Sigmoid colon (tissue), 6 donors: ENCODE measurements at regions not wholly inside any gene's neighbourhood (a gene's known extent, or its start where the extent isn't known, plus 50 kb on each side); places are given as distances from the start of the nearest gene placed in this dataset.
A peak's percentile ranks its signal among the peaks of the same experiment; 100 is the strongest.

Experiments
- DNase-seq: peaks from one replicate; pipeline ENCODE4 v3.0.0-alpha.2; 2019
- H3K27ac ChIP-seq, 4 donors: fragments of 200-600 bp; sonication (generic); one replicate each; pipeline ENCODE4 v1.5.1; 2016 to 2019; ENCODE audit warnings: mild to moderate bottlenecking in 1 of 4
- H3K27me3 ChIP-seq, 3 donors: fragments of 200-600 bp; sonication (generic); one replicate each; pipeline ENCODE4 v1.5.1; 2019; ENCODE audit warnings: mild to moderate bottlenecking in 1 of 3
- H3K36me3 ChIP-seq, 4 donors: fragments of 200-600 bp; sonication (generic); one replicate each; pipeline ENCODE4 v1.5.1; 2016 to 2019
- H3K4me1 ChIP-seq, 4 donors: fragments of 200-600 bp; sonication (generic); one replicate each; pipeline ENCODE4 v1.5.1; 2017 to 2019
- H3K4me3 ChIP-seq, 4 donors: fragments of 200-600 bp; sonication (generic); one replicate each; pipeline ENCODE4 v1.5.1; 2017 to 2019; ENCODE audit warnings: mild to moderate bottlenecking in 2 of 4, moderate library complexity in 1 of 4
- H3K9me3 ChIP-seq, 4 donors: fragments of 200-600 bp in 3 of 4; sonication (generic) in 3 of 4; one replicate each; pipeline versions ENCODE4 v1.5.1 to v1.6.1; 2013 to 2019
- EP300 ChIP-seq, 4 donors: sonication (generic); formaldehyde crosslinking; IDR thresholded peaks; one replicate each; pipeline ENCODE4 v1.6.1; 2017; ENCODE audit warnings: antibody characterized with exemption in 4 of 4
- POLR2A ChIP-seq, 2 donors: fragments of 450-650 bp; IDR thresholded peaks; one replicate each; pipeline ENCODE4 v1.6.1; 2016; ENCODE audit warnings: antibody characterized with exemption in 2 of 2, mild to moderate bottlenecking in 2 of 2, moderate library complexity in 2 of 2
- POLR2AphosphoS5 ChIP-seq, 4 donors: sonication (generic); formaldehyde crosslinking; IDR thresholded peaks; one replicate each; pipeline ENCODE4 v1.6.1; 2017; ENCODE audit warnings: antibody characterized with exemption in 4 of 4
- WGBS, 2 donors: extraction: QIAGEN DNeasy Blood & Tissue Kit; methylation state at CpG; one replicate each; pipeline ENCODE4 v1.1.7; 2013; 5-methylcytosine and 5-hydroxymethylcytosine counted together
- intact Hi-C: fragments of 100-400 bp; cut with DNase I; formaldehyde crosslinking; loops from one replicate; pipeline ENCODE4 v1.15.1; 2023
- TF ChIP-seq, protein P1 (sequence below), 4 experiments: fragments of 450-650 bp in 3 of 4; fragments of 200-600 bp in 1 of 4; IDR thresholded peaks; one replicate each; pipeline ENCODE4 v1.5.1; 2016 to 2019; ENCODE audit warnings: antibody characterized with exemption in 4 of 4, mild to moderate bottlenecking in 3 of 4, moderate library complexity in 2 of 4
- donor health status: healthy with polysubstance abuse.
- donor health status: healthy.

DNA sequence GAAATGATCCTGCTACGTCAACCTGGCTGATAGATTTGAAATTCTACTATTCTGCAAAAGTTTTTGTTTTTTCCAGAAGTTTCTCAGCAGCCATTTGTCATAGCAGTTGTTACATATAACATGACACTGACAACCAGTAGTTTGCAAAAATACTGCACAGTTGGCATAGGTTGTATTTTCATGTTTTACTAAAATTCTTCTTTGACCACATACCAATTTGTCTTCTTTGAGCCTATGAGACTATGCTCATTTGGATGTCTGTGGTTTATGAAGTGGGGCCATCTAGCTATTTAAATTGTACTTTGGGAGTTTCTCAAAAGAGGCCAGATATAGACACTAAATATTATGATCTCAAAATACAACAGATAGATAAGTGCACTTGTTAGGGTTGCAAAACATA, 104.9 kb upstream of the PREP start:
- no peak overlapping the region for H3K27ac ChIP-seq
- intact Hi-C loops: no loop called here
- H3K36me3 ChIP-seq: no peaks in the 10 kb centered on the region
- H3K9me3 ChIP-seq: no peaks in the 10 kb centered on the region
- TF ChIP-seq POLR2AphosphoS5 (IDR thresholded peaks at IDR 0.05) (no peak), POLR2A (IDR thresholded peaks at IDR 0.05) (no peak), EP300 (IDR thresholded peaks at IDR 0.05) (no peak)
- TF ChIP-seq, protein P1, sequence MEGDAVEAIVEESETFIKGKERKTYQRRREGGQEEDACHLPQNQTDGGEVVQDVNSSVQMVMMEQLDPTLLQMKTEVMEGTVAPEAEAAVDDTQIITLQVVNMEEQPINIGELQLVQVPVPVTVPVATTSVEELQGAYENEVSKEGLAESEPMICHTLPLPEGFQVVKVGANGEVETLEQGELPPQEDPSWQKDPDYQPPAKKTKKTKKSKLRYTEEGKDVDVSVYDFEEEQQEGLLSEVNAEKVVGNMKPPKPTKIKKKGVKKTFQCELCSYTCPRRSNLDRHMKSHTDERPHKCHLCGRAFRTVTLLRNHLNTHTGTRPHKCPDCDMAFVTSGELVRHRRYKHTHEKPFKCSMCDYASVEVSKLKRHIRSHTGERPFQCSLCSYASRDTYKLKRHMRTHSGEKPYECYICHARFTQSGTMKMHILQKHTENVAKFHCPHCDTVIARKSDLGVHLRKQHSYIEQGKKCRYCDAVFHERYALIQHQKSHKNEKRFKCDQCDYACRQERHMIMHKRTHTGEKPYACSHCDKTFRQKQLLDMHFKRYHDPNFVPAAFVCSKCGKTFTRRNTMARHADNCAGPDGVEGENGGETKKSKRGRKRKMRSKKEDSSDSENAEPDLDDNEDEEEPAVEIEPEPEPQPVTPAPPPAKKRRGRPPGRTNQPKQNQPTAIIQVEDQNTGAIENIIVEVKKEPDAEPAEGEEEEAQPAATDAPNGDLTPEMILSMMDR (IDR thresholded peaks at IDR 0.05): no peak
- DNase-seq: no peak
- no peaks in the 10 kb centered on the region for H3K27me3 ChIP-seq
- no peak overlapping the region for H3K4me3 ChIP-seq
- 98% methylated on average over 1 of the region's 1 CpG for WGBS, 2 donors
- H3K4me1 ChIP-seq: peaks cover 0 to 15% (median 9%) of the 10 kb centered on the region in 4 donors

DNA sequence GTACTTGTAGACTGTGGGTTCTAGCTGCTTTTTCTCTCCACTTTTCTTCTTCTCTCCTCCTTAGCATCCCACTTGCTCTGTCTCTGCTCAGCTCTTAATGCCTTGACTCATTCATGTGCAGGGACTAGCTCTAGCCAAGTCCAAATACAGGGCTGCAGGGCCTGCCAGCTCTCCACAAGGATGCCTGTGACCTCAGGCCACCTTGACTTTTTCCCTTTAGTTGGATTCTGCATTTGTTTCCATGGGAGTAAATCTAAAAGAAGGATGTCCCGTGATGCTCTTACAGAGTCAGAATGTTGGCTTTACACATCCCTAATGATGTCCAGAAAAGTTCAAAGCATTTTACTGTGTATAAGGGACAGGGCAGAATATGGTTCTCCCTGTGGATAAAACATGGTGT, 101.8 kb upstream of the PREP start:
- DNase-seq: peak; percentile 67
- intact Hi-C loops: no loop called here
- Histone ChIP-seq H3K36me3 (no peaks in the 10 kb centered on the region), H3K9me3 (no peaks in the 10 kb centered on the region), H3K4me3 (no peak overlapping the region), H3K4me1 (peaks cover 0 to 15% (median 9%) of the 10 kb centered on the region in 4 donors), H3K27ac (peak overlapping the region in 2 of 4 donors; percentile 8 to 29), H3K27me3 (no peaks in the 10 kb centered on the region)
- 74 to 82% methylated on average over 1 of the region's 1 CpG for WGBS, 2 donors
- TF ChIP-seq, protein P1 (IDR thresholded peaks at IDR 0.05): no peak
- TF ChIP-seq POLR2A (IDR thresholded peaks at IDR 0.05) (no peak), POLR2AphosphoS5 (IDR thresholded peaks at IDR 0.05) (peak in 3 of 4 donors; percentile 37 to 48 (median 39)), EP300 (IDR thresholded peaks at IDR 0.05) (no peak)

DNA sequence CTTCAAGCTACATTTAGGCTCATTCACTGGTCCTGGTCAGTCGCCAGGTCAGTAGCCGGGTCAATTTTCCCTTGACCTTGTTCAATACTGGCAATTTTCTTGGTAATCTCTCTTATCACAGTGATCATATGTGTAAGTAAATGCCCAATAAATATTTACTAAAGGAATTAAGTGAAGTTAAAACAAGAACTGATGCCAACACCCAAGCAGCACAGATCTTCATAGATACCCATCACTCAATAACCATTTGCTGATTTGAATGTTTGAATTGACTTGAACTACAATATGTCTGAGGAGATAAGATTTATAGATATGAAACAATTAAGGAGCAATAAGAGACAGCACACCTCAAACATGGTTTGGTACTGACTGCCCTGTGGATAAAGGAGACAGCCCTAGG, 100.8 kb upstream of the PREP start:
- peaks cover 0 to 15% (median 9%) of the 10 kb centered on the region in 4 donors for H3K4me1 ChIP-seq
- H3K27me3 ChIP-seq: no peaks in the 10 kb centered on the region
- H3K27ac ChIP-seq: no peak overlapping the region
- TF ChIP-seq POLR2AphosphoS5 (IDR thresholded peaks at IDR 0.05) (no peak), POLR2A (IDR thresholded peaks at IDR 0.05) (no peak), EP300 (IDR thresholded peaks at IDR 0.05) (no peak)
- TF ChIP-seq, protein P1 (IDR thresholded peaks at IDR 0.05): no peak
- no peaks in the 10 kb centered on the region for H3K36me3 ChIP-seq
- DNase-seq: no peak
- no peak overlapping the region for H3K4me3 ChIP-seq
- H3K9me3 ChIP-seq: no peaks in the 10 kb centered on the region
- intact Hi-C loops: no loop called here
- 96 to 100% methylated on average over 2 of the region's 2 CpGs for WGBS, 2 donors

DNA sequence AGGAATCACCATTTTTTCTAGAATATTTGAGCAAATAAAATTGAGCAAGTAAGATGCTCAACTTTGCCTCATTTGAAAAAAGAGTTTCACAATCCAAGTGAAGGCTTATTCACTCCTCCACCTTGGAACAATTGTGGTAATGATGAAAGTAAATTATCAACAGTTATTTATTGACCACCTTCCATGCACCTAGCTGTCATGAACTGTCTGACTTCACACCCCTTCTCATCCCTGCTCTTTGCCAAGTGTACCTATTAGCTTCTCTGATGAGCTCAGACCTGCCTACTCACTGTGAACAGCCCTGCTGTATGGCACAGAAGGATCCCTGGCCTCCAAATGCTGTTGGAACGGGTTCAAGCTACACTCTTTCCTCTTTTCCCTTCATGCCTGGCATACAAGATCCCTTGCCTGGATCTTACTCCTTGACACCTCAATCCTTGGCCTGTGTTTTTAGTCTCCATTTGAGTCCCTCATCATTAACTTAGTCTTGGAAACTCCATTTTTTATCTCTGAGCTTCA, 99.0 kb upstream of the PREP start:
- no peak for DNase-seq
- 85 to 96% methylated on average over 1 of the region's 1 CpG for WGBS, 2 donors
- intact Hi-C loops: no loop called here
- Histone ChIP-seq H3K27ac (no peak overlapping the region), H3K4me3 (no peak overlapping the region), H3K4me1 (peaks cover 0 to 15% (median 9%) of the 10 kb centered on the region in 4 donors), H3K9me3 (no peaks in the 10 kb centered on the region), H3K27me3 (no peaks in the 10 kb centered on the region), H3K36me3 (no peaks in the 10 kb centered on the region)
- TF ChIP-seq, protein P1 (IDR thresholded peaks at IDR 0.05): no peak
- TF ChIP-seq POLR2A (IDR thresholded peaks at IDR 0.05): no peak
- no peak for TF ChIP-seq POLR2AphosphoS5 (IDR thresholded peaks at IDR 0.05)
- no peak for TF ChIP-seq EP300 (IDR thresholded peaks at IDR 0.05)

DNA sequence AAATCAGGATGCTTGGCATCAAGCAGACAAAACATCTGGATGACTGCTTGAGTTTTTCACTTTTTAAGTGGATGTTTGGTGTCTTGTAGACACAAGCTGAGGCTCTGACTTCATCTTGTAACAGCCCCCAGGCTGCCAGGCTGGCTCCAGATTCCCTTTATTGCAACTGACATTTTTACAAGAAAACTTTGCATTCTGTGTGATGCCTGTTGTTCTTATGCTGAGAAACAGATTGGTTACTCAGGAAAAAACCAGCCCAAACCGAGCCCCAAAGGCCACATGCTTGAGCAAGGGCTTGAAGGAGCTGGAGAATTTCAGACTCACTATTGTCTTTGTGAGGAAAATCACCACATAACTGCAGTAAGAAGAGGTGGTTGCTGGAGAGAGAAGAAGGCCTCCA, 98.4 kb upstream of the PREP start:
- H3K27me3 ChIP-seq: no peaks in the 10 kb centered on the region
- intact Hi-C loops: no loop called here
- no peaks in the 10 kb centered on the region for H3K9me3 ChIP-seq
- TF ChIP-seq POLR2A (IDR thresholded peaks at IDR 0.05) (no peak), POLR2AphosphoS5 (IDR thresholded peaks at IDR 0.05) (no peak), EP300 (IDR thresholded peaks at IDR 0.05) (no peak)
- TF ChIP-seq, protein P1 (IDR thresholded peaks at IDR 0.05): no peak
- H3K4me1 ChIP-seq: peaks cover 0 to 15% (median 9%) of the 10 kb centered on the region in 4 donors
- 66 to 79% methylated on average over 1 of the region's 1 CpG for WGBS, 2 donors
- DNase-seq: no peak
- no peak overlapping the region for H3K4me3 ChIP-seq
- no peak overlapping the region for H3K27ac ChIP-seq
- no peaks in the 10 kb centered on the region for H3K36me3 ChIP-seq
